ENCODE measurements at regions not wholly inside any gene's neighbourhood (a gene's known extent, or its start where the extent isn't known, plus 50 kb on each side); places are given as distances from the start of the nearest gene placed in this dataset.
"Not testable (repeated sequence)": the region's sequence is repeated elsewhere in the genome, so short reads cannot be mapped to it uniquely, and the experiment has no call there.

DNA sequence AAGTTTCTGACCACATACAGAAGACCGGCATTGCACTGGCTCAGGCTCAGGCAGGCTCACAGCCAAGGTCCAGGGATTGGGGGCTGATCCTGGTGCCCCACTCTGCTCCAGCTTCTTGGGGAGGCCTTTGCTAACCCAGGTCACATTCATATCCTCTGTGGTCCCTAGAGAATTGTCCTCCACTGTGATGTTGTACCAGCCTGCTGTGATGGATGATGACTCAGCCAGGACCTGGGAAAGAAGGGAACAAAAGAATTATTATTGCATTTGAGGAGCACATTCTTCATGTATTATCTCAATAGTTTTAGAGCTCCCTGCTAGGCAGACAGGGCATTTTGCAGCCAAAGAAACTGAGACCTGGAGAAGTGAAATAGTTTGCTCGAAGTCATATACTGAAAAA is 114.3 kb upstream of the ETV3 start:
- Histone ChIP-seq H4K20me1 (no peaks in the 10 kb centered on the region), H3K9me3 (peaks cover 7% of the 10 kb centered on the region), H3K4me1 (no peaks in the 10 kb centered on the region), H3K4me3 (no peak overlapping the region), H3K27me3 (no peaks in the 10 kb centered on the region), H3K36me3 (no peaks in the 10 kb centered on the region), H3K9ac (no peak overlapping the region), H3K4me2 (no peak overlapping the region), H3K27ac (no peak overlapping the region)
- no peak for TF ChIP-seq Cebpa-rat (IDR thresholded peaks at IDR 0.05)

DNA sequence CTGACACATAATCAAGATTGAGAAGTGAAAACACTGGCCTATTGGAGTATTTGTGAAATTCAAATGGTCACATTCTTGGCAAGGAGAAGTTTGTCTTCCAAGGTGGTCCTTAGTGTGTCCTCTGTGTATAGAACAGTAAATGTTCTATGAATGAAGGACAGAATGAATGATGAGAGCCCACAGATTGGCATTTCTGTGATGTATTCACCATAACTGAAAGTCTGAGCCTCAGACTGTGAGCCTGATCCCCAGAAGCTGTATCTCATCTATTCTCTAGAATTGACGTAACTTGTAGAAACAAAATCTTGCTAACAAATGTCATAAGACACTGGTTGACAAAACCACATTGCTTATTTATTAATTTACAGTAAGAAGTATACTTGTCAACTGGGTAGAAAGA is 111.5 kb upstream of the ETV3 start:
- Histone ChIP-seq H3K9ac (no peak overlapping the region), H3K4me3 (no peak overlapping the region), H3K4me2 (no peak overlapping the region), H4K20me1 (no peaks in the 10 kb centered on the region), H3K36me3 (no peaks in the 10 kb centered on the region), H3K27ac (no peak overlapping the region), H3K9me3 (peaks cover 7% of the 10 kb centered on the region), H3K27me3 (no peaks in the 10 kb centered on the region), H3K4me1 (no peaks in the 10 kb centered on the region)
- no peak for TF ChIP-seq Cebpa-rat (IDR thresholded peaks at IDR 0.05)

DNA sequence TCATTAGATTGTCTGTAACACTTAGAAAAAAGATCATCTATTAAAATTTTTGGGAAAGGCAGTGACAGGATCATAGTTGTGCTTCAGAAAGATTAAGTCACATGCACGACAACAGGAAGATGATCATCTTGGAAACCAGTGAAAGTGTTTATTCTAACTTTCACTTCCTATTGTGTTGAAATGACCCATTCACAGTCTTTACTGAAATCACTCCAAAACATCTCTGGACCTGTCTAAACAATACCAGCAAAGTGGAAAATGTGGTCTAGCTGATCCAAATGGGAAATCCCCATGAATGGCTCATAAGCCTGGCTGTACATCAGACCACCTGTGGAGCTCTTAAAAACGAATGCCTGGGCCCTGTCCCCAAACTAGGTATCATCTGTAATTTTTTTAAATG is 111.1 kb upstream of the ETV3 start:
- Histone ChIP-seq H4K20me1 (no peaks in the 10 kb centered on the region), H3K36me3 (no peaks in the 10 kb centered on the region), H3K4me3 (no peak overlapping the region), H3K4me1 (no peaks in the 10 kb centered on the region), H3K4me2 (no peak overlapping the region), H3K9ac (no peak overlapping the region), H3K27me3 (no peaks in the 10 kb centered on the region), H3K27ac (no peak overlapping the region), H3K9me3 (peaks cover 7% of the 10 kb centered on the region)
- no peak for TF ChIP-seq Cebpa-rat (IDR thresholded peaks at IDR 0.05)

DNA sequence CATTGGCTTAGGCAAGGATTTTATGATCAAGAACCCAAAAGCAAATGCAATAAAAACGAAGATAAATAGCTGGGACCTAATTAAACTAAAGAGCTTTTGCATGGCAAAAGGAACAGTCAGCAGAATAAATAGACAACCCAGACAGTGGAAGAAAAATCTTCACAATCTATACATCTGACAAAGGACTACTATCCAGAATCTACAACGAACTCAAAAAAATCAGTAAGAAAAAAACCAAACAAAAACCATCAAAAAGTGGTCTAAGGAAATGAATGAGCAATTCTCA is 109.5 kb upstream of the ETV3 start:
- not testable (repeated sequence) for H4K20me1 ChIP-seq, H3K9ac ChIP-seq, H3K4me1 ChIP-seq, H3K27ac ChIP-seq, H3K36me3 ChIP-seq, H3K9me3 ChIP-seq, H3K4me2 ChIP-seq, H3K4me3 ChIP-seq, H3K27me3 ChIP-seq

DNA sequence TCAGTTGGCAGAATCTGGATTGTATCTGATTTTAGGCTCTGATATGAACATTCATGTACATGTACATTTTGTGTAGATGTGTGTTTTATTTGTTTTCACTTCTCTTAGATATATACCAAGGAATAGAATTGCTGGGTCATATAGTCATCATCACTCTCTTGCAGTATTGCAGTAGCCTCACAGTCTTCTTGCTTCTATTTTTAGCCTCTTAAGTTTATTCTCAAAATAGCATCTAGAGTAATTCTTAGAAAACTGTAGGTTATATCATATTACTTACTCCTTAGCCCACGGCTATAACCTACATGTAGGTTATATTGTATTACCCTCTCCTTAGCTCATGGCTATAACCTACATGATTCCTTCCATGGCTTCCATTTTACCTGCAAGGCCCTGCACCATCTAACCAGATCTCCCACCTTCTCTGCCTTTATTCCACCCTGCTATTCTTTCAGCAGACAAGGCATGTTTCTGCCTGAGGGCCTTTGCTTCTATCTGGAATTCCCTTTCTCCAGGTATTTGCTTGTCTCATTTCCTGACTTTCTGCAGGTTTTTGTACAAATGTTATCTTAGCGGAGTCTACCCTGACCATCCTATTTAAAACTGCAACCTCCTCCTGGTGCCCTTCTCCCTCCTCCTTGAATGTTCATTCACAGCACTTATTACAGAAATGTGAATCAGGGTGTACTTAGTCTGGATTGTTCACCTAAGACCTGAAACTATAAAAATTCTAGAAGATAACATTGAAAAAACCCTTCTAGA is 109.0 kb upstream of the ETV3 start:
- Histone ChIP-seq H3K27me3 (no peaks in the 10 kb centered on the region), H3K27ac (no peak overlapping the region), H4K20me1 (no peaks in the 10 kb centered on the region), H3K4me1 (no peaks in the 10 kb centered on the region), H3K4me2 (no peak overlapping the region), H3K9ac (no peak overlapping the region), H3K4me3 (no peak overlapping the region), H3K36me3 (no peaks in the 10 kb centered on the region), H3K9me3 (no peaks in the 10 kb centered on the region)
- no peak for TF ChIP-seq Cebpa-rat (IDR thresholded peaks at IDR 0.05)

- Histone ChIP-seq H3K4me2 (no peak overlapping the region), H4K20me1 (no peaks in the 10 kb centered on the region), H3K27ac (no peak overlapping the region), H3K9me3 (no peaks in the 10 kb centered on the region), H3K4me3 (no peak overlapping the region), H3K27me3 (no peaks in the 10 kb centered on the region), H3K4me1 (peaks cover 3% of the 10 kb centered on the region), H3K36me3 (no peaks in the 10 kb centered on the region), H3K9ac (no peak overlapping the region)
- TF ChIP-seq Cebpa-rat (IDR thresholded peaks at IDR 0.05), result no peak
These were observed 107.6 kb upstream of the ETV3 start for GRCh38 chr1:157245823-157246222.

GRCh38 chr1:157241185-157241538 is 103.0 kb upstream of the ETV3 start:
- no peaks in the 10 kb centered on the region for H3K9me3 ChIP-seq
- TF ChIP-seq Cebpa-rat (IDR thresholded peaks at IDR 0.05), result no peak
- no peaks in the 10 kb centered on the region for H3K27me3 ChIP-seq
- H3K36me3 ChIP-seq, result no peaks in the 10 kb centered on the region
- H4K20me1 ChIP-seq, result no peaks in the 10 kb centered on the region
- no peak overlapping the region for H3K27ac ChIP-seq
- H3K4me2 ChIP-seq, result peak overlapping the region; percentile 8; the same call in 1 of the 2 replicates
- H3K9ac ChIP-seq, result no peak overlapping the region
- H3K4me3 ChIP-seq, result no peak overlapping the region
- peaks cover 8% of the 10 kb centered on the region for H3K4me1 ChIP-seq

DNA sequence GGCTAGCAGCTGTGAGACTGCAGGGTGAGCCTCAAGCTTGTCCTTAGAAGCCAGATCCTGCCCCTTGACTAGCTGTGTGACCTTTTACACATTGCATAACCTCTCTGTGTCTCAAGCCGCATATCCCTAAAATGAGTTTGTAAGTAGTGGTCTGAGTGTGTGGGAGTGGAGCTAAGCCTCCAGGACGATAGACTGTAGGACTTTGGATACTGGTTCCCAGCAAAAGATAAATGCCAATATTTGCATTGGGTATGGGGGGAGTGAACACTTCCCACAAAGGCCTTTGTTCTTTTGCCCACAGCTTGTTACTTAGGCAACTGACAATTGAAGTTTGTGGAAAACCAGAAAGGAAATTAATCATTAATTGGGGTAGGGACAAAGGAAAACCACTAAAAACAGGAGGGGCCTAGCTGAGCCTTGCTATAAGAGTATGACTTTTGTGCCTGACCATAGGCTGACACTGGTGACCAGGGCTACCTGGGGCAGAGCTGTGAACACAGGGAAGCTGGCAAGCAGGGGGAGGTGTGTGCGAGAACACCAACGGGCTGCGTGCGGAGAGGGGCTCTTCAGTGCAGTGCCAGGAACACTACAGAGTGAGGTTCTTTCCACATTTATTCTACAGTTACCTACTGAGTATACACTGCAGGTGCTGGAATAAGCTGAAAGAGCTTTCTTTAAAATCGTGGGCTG is 102.4 kb upstream of the ETV3 start:
- Histone ChIP-seq H3K9ac (no peak overlapping the region), H3K27ac (no peak overlapping the region), H3K36me3 (no peaks in the 10 kb centered on the region), H3K9me3 (no peaks in the 10 kb centered on the region), H4K20me1 (no peaks in the 10 kb centered on the region), H3K27me3 (no peaks in the 10 kb centered on the region), H3K4me2 (peak overlapping the region; percentile 8; the same call in 1 of the 2 replicates), H3K4me3 (no peak overlapping the region), H3K4me1 (peaks cover 8% of the 10 kb centered on the region)
- TF ChIP-seq Cebpa-rat (IDR thresholded peaks at IDR 0.05), result no peak

GRCh38 chr1:157239936-157240335 is 101.7 kb upstream of the ETV3 start:
- H3K9me3 ChIP-seq, result no peaks in the 10 kb centered on the region
- H3K36me3 ChIP-seq, result no peaks in the 10 kb centered on the region
- no peak for TF ChIP-seq Cebpa-rat (IDR thresholded peaks at IDR 0.05)
- H3K4me1 ChIP-seq, result peaks cover 8% of the 10 kb centered on the region
- H3K27ac ChIP-seq, result no peak overlapping the region
- H3K4me2 ChIP-seq, result no peak overlapping the region
- H4K20me1 ChIP-seq, result no peaks in the 10 kb centered on the region
- H3K27me3 ChIP-seq, result no peaks in the 10 kb centered on the region
- no peak overlapping the region for H3K9ac ChIP-seq
- H3K4me3 ChIP-seq, result no peak overlapping the region

- no peaks in the 10 kb centered on the region for H3K9me3 ChIP-seq
- TF ChIP-seq Cebpa-rat (IDR thresholded peaks at IDR 0.05), result no peak
- no peak overlapping the region for H3K27ac ChIP-seq
- H3K4me1 ChIP-seq, result peaks cover 8% of the 10 kb centered on the region
- H3K9ac ChIP-seq, result no peak overlapping the region
- H3K4me3 ChIP-seq, result no peak overlapping the region
- no peaks in the 10 kb centered on the region for H4K20me1 ChIP-seq
- no peak overlapping the region for H3K4me2 ChIP-seq
- no peaks in the 10 kb centered on the region for H3K36me3 ChIP-seq
- no peaks in the 10 kb centered on the region for H3K27me3 ChIP-seq
These were observed 100.4 kb upstream of the ETV3 start for GRCh38 chr1:157238585-157238984.

GRCh38 chr1:157237981-157238380 is 99.8 kb upstream of the ETV3 start:
- Histone ChIP-seq H4K20me1 (no peaks in the 10 kb centered on the region), H3K9ac (no peak overlapping the region), H3K9me3 (no peaks in the 10 kb centered on the region), H3K4me1 (peaks cover 8% of the 10 kb centered on the region), H3K36me3 (no peaks in the 10 kb centered on the region), H3K27me3 (no peaks in the 10 kb centered on the region), H3K4me2 (no peak overlapping the region), H3K4me3 (no peak overlapping the region), H3K27ac (no peak overlapping the region)
- TF ChIP-seq Cebpa-rat (IDR thresholded peaks at IDR 0.05), result no peak

Data from BLaER1 (cell line).